PC-9 (cell line): ENCODE measurements at regions not wholly inside any gene's neighbourhood (a gene's known extent, or its start where the extent isn't known, plus 50 kb on each side); places are given as distances from the start of the nearest gene placed in this dataset.

Experiments used
- EZH2 ChIP-seq: fragments of 200-600 bp; sonication (generic); IDR thresholded peaks from 2 replicates; pipeline ENCODE4 v1.8.0; 2017; ENCODE audit warnings: antibody characterized with exemption, low read depth
- TF ChIP-seq, protein P1 (sequence below): fragments of 200-600 bp; sonication (generic); conservative IDR thresholded peaks from 2 replicates; pipeline ENCODE4 v1.6.1; 2017; ENCODE audit warnings: mixed run types, antibody characterized with exemption, mild to moderate bottlenecking, moderate library complexity

- TF ChIP-seq EZH2: no peak
- TF ChIP-seq, protein P1, sequence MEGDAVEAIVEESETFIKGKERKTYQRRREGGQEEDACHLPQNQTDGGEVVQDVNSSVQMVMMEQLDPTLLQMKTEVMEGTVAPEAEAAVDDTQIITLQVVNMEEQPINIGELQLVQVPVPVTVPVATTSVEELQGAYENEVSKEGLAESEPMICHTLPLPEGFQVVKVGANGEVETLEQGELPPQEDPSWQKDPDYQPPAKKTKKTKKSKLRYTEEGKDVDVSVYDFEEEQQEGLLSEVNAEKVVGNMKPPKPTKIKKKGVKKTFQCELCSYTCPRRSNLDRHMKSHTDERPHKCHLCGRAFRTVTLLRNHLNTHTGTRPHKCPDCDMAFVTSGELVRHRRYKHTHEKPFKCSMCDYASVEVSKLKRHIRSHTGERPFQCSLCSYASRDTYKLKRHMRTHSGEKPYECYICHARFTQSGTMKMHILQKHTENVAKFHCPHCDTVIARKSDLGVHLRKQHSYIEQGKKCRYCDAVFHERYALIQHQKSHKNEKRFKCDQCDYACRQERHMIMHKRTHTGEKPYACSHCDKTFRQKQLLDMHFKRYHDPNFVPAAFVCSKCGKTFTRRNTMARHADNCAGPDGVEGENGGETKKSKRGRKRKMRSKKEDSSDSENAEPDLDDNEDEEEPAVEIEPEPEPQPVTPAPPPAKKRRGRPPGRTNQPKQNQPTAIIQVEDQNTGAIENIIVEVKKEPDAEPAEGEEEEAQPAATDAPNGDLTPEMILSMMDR: no peak
These were observed 368.6 kb downstream of the BCL11B start for GRCh38 chr14:98903371-98903770.
